Activated CD8-positive, alpha-beta memory T cell treated with anti-CD3 and anti-CD28 coated beads for 36 hours (primary cell): ENCODE measurements at regions not wholly inside any gene's neighbourhood (a gene's known extent, or its start where the extent isn't known, plus 50 kb on each side); places are given as distances from the start of the nearest gene placed in this dataset.

ENCODE experiments used
- CTCF ChIA-PET: fragments of 350-600 bp; sonication (Branson Sonifier 250); formaldehyde crosslinking; loops from one replicate; lab custom pipeline; 2021; ENCODE audit warnings: antibody characterized with exemption; lab: Charles Lee
- POLR2A ChIA-PET: fragments of 350-600 bp; sonication (Branson Sonifier 250); formaldehyde crosslinking; loops from one replicate; lab custom pipeline; 2021; ENCODE audit warnings: antibody characterized with exemption; lab: Charles Lee

DNA sequence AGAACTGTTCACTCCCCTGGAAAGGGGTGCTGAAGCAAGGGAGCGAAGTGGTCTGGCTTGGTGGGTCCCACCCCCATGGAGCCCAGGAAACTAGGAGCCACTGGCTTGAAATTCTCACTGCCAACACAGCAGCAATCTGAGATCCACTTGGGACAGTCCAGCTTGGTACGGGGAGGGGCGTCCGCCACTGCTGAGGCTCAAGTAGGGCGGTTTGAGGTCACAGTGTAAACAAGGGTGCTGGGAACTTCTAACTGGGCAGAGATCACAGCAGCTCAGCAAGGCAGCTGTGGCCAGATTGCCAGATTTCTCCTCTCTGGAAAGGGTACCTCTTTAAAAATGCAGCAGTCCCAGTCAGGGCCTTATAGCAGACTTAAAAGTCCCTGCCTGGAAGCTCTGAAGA is 53.9 kb upstream of the GALNTL6 start:
- CTCF ChIA-PET, result no interaction called here
- POLR2A ChIA-PET, result no interaction called here

DNA sequence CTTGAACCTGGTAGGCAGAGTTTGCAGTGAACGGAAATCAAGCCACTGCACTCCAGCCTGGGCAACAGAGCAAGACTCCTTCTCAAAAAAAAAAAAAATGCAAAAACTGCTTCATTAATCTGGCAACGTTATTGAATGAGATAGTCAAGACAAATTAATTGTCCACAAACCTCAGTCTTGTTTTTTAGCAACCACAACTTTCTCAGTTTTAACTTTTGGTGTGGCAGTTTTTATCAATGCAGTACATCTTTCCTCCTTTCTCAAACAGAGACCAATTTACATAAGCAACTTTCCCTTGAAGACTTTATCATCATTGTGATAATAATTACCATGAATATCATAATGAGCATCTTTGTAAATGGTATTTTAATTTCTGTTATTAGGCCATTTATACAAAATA is 61.7 kb upstream of the GALNTL6 start:
- ChIA-PET CTCF (no interaction called here), POLR2A (no interaction called here)

DNA sequence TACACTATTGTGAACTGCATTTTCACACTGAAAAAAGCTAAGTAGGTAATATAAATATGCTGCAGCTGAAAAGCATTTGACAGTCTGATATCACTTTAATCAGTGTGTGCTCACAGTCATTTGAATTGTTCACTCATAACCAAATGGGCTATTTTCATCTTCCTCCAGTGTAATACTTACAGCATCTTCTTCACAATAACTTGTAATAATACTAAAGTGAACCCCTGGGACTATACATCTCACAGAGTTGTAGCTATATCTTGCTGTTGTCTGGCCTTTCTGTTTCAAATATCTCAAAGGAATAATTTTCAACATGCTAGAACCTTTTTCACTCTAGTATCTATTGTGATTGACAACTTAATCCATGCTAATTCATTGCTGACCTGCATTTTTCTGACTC is 66.8 kb upstream of the GALNTL6 start:
- ChIA-PET CTCF (no interaction called here), POLR2A (no interaction called here)

DNA sequence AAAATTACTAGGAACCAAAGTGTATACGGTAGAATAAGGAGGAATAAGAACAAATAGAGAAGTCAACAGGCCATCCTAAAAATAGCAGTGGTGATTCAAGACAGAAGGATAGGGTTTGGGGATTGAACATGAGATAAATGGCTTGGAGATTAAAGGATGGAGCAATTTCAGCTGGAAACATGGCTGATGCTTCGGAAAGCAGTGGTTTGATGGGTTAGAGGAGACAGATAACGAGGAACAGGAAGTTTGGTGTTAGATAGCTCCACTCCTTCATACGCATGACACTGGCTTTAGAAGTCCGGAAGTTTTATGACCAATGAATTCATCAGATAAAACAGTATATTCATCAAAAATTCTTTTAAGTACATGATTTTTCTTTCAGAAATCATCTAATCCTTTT is 70.8 kb upstream of the GALNTL6 start:
- ChIA-PET CTCF (no interaction called here), POLR2A (no interaction called here)

DNA sequence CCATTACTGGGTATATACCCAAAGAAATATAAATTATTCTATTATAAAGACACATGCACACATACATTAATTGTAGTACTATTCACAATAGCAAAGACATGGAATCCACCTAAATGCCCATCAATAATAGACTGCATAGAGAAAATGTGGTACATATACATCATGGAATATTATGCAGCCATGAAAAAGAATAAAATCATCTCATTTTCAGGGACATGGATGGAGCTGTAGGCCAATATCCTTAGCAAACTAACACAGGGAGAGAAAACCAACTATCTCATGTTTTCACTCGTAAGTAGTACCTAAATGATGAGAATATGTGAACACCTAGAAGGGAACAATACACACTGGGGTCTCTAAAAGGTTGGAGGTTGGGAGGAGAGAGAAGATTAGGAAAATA is 86.0 kb upstream of the GALNTL6 start:
- CTCF ChIA-PET, result no interaction called here
- POLR2A ChIA-PET, result no interaction called here

DNA sequence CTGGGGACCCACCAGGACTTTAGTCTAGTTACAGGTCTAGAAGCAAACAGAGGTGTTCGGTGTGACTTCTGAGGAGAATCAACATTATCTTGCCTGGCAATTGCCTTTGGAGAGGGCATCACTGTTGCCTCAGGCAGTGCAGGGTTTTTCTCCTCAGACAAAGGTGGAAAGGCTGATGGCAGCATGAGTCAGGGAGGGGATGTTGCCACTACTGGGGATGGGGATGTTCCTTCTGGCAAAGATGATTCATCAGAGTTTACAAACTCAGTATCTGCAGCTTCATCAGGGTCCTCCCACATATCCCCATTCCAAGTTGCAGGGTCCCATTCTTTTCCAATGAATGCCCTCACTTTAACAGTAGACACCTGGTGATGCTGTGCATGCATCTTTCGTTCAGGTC is 91.3 kb upstream of the GALNTL6 start:
- ChIA-PET CTCF (no interaction called here), POLR2A (no interaction called here)

DNA sequence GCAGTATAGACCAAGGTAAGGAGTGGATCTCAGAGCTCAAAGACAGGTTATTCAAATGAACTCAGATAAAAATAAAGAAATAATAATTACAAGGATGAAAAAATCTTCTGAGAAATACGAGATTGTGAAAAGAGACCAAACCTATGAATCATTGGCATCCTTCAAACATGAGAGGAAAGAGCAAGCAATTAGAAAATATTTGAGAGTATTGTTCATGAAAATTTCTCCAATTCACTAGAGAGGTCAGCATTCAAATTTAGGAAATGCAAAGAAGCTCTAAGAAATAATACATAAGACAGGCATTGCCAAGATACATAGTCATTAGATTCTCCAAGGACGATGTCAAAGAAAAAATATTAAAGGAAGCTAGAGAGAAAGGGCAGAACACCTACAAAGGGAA is 93.5 kb upstream of the GALNTL6 start:
- POLR2A ChIA-PET, result no interaction called here
- CTCF ChIA-PET, result no interaction called here

DNA sequence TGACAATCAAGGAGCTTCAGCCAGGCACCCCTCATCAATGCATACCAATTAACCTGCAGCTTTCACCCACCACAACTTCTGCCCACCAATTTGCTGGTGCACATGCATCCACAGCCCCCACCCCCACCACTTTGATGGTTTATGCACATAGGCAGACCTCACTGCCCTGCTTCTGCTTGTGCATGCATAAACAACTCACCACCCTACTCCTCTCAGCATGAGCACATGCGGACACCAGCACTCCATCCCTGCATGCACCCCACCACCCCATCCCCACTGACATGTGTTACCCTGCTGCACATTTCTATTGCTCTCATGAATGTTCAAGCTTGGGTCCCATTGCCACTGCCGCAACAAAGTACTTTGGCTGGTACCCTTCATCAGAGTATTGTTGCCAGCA is 94.5 kb upstream of the GALNTL6 start:
- ChIA-PET POLR2A (no interaction called here), CTCF (no interaction called here)

DNA sequence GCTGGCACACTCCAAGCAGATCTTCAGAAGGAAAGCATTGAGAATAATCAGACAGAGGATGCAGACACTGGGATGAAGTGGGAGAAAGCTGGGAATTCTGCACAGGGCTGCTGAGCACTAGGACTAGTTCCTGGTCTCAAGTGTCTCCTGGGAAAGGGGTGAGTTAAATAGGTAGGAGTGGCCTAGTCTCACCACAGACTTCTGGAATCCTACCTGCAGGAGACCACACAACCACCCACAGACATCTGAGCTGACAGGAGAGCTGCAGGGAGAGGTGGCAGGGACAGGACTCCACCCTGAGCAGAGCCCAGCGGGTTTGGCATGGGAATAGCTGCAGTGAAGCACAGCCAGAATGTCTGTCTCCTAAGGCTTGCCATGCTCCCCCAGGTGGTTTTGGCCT is 95.1 kb upstream of the GALNTL6 start:
- ChIA-PET CTCF (no interaction called here), POLR2A (no interaction called here)

DNA sequence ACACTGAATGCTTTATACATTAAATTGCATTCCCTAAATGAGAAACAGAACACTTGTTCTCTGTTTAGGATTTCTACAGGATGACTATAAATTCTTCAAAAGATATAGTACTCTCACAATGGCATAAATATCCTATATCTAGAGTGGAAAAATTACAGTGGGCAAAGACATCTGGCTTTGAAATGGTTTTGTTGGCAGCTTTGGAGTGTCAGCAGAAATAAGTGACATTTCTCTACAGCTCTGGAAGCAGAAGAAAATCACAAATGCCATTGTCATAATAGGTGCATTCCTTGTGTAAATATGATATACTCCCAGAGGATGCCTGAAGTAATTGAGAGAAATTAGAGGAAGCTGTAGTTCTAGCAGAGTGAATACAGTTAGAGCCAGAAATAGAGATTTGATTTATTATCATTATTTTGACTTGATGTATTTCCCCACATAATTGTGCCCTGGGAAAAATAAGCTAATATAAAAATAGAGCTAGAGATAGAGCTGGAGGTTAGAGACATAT is 95.9 kb upstream of the GALNTL6 start:
- ChIA-PET CTCF (no interaction called here), POLR2A (no interaction called here)

DNA sequence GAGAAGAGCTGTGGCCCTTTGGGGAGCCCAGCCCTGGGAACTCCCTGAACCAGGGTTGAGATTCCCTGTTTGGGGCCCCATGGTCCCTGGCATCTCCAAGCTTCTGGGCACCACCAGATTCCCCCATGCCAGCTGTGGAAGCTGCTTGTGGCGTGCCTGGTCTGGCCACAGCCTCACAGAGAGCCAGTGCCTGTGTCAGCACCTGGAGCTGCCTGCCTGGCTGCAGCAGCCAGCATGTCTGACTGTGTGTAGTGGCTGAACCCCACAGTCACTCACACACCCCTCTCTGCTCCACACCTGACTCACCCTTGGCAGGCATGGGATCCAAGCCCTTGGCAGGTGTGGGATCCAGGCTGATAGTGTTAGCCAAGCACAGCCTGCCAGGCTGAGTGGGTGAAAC is 97.2 kb upstream of the GALNTL6 start:
- CTCF ChIA-PET, result no interaction called here
- POLR2A ChIA-PET, result no interaction called here

DNA sequence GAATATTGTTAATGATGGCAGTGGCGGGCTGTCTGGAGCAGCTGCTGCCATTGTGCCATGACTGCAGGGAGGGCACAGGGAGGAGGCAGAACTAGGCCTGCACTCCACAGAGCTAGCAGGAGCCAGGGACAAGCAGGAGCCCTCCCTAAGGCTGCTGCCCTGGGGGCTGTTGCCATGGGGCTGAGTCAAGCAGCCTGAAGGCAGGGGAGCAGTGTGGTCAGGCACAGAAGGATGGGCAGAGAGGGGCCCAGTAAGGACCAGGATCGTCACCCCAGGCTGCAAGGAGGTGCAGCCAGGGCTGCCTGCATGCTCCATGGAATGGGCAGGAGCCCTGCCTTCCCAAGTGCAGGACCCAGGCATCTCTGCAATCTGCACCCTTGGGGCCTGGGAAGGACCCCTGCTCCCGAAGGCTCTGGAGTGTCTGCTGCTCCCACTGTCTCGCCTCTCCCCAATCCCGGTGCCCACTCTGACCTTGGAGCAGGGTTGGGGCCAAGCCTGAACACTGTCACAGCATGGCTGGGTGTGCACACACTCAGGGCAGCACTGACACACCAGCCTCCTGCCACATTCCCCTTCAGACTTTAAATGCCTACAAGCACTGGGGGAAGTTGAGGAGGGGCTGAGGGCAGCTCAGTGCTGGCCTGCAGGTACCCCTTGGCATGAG is 98.3 kb upstream of the GALNTL6 start:
- ChIA-PET CTCF (no interaction called here), POLR2A (no interaction called here)

DNA sequence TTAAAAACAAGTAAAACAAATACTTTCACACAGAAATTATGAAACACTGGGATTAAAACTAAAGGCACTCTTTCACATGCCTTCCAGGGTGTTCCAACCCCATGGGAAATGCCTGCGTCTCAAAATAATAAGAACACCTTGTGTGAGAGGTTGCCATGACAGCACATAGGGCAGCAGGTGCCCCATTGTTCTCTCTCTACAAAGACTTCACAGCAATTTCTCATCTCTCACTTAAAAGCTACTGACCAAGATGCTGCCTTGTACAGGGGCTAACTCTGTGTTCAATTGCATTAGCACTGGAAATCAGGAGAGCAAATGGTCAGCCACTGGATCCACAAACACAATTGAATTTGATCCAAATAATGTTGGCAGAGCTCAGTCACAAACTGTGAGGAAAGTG is 102.5 kb upstream of the GALNTL6 start:
- POLR2A ChIA-PET, result no interaction called here

DNA sequence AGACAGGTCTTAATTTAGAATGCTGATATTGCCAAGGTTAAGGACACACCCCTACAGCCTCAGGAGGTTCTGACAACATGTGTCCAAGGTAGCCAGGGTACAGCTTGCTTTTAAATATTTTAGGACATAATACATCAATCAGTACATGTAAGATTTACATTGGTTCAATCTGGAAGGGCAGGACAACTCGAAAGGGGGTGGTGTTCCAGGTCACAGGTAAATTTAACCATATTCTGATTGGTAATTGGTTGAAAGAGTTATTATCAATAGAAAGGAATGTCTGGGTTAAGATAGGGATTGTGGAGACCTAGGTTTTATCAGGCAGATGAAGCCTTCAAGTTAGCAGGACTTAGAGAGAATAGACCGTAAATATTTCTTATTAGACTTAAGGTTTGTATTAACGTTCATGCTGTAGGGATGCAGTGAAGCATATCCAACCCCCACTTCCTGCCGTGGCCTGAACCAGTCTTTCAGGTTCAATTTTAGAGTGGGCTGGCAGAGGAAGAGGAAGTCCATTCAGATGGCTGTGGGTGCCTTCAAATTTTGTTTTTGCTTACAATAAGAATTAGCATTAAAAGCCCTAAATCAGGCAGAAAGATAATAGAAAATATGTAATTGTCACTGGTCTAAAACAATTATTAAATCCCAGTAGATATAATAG is 136.5 kb upstream of the GALNTL6 start:
- POLR2A ChIA-PET, result no interaction called here
- CTCF ChIA-PET, result no interaction called here

More for the DNA sequence above, 102.5 kb upstream of the GALNTL6 start:
- CTCF ChIA-PET, result no interaction called here

DNA sequence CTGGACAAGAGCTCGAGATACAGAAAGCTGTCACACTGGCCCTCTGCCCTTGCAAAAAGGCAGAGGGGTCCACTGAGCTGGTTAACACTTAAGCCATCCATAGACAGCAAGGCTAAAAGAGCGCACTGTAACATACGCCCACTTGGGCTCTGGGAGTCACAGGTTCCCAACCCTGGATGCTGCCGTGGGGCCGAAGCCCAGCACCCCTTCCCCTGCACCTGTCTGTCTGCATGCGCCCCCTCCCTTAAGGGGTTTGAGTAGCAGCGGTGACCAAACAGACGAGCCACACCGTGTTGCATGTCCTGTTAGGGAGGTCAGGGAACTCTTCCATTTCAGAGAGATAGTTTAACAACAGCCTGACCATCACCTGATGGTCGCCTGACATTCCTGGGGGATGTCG is 138.4 kb upstream of the GALNTL6 start:
- POLR2A ChIA-PET, result no interaction called here
- CTCF ChIA-PET, result no interaction called here

DNA sequence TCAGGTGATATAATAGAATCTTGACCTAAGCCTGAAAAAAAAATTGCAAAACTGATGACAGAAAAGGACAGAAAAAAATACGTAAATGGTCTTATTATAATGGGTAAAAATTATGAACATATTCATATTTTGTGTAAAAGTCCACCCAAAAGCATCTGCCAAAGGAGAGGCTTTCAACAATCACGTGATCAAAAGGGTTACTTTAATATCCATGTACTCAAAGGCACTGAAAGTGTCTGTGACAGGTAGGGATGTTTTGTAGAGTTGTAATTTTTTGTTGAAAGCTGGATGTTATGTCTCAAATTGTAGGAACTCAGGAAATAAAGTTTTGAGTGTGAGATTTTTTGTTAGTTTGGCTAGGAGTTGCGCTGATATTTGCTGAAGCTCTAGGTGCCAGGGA is 144.8 kb upstream of the GALNTL6 start:
- POLR2A ChIA-PET, result no interaction called here

DNA sequence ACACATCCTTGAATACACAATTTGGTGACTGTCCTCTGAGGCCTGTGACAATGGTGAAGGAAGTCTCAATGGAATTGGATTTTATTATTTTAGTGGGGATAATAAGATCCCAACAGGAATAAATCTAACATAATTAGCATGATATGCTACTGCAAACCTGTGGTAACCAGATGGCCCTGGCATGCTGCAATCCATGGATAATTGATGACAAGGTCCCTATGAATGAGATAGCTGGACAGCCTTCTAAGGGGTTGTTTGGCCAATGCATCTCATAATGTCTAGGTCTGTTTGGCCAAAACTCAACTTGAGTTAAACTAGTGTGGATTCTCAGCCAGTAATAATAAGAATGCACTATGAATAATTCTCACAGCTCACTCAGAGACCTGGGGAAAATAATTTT is 145.3 kb upstream of the GALNTL6 start:
- POLR2A ChIA-PET, result no interaction called here
- CTCF ChIA-PET, result no interaction called here

More for the DNA sequence above, 144.8 kb upstream of the GALNTL6 start:
- CTCF ChIA-PET, result no interaction called here

DNA sequence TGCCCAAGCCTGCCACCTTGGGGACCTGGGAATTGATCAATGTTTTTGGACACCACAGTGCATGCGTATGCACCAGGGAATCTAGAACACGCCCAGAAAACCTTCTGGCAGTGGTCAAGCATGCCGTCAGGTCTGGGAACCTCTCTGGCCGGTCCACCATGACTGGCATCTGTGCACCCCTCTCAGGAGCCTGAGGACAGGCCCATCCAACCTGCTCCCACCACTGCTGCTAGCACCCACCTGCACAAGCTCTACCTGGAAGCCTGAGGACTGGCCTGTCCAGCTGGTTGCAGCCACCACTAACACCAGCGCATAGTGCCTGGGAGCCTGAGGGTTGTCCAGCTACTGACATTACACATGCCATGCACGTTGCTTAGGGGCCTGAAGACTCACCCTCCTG is 162.1 kb upstream of the GALNTL6 start:
- CTCF ChIA-PET, result no interaction called here
- POLR2A ChIA-PET, result no interaction called here

DNA sequence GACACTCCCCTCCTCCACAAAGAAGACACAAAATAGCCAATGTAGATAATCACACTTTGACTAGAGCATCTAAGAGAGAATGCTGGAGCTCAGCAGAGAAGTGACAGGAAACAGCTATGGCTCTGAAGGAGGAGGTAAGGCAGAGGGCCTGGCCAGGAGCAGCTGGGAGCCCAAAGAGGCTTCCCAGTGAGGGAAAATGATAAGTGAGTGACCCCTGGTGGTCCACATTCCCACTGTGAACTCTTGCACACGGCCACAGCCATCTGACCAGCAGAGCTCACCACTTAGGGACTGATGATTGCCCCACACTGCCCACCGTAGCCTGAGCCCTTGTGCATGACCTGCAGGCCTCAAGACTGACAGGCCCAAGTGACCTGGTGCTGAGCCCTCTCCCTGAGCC is 162.7 kb upstream of the GALNTL6 start:
- CTCF ChIA-PET, result no interaction called here
- POLR2A ChIA-PET, result no interaction called here

DNA sequence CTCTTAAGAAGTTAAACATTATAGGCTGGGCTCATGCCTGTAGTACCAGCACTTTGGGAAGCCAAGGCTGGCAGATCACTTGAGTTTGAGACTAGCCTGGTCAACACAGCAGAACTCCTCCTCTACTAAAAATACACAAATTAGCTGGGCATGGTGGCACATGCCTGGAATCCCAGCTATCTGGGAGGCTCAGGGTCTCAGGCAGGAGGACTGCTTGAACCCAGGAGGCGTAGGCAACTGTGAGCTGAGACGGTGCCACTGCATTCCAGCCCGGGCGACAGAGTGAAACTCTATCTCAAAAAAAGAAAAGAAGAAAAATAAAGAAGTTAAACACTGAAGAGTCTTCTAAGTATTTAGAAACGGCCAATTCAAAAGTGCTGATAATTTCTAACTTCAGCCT is 164.3 kb upstream of the GALNTL6 start:
- ChIA-PET CTCF (no interaction called here), POLR2A (no interaction called here)

DNA sequence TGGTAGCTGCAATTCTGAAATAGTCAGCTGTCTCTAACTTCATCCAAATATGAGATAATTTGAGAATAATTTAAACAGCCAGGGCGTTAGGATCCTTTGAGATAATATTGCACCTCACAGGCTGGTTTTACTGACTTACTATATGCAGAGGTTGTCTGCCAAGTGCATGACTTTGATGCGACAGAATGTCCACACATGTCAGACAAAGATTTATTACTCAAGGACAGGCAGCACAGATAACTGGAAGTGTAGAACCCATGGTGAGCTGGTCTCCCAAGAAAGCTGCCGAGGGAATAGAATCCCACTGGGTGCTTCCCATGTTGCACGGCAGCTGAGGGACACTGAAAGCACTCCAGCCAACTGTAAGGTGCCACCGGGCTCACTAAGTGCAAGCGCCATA is 166.2 kb upstream of the GALNTL6 start:
- ChIA-PET CTCF (no interaction called here), POLR2A (no interaction called here)
